ENCODE measurements at regions not wholly inside any gene's neighbourhood (a gene's known extent, or its start where the extent isn't known, plus 50 kb on each side); places are given as distances from the start of the nearest gene placed in this dataset.

GRCh38 chr19:31485472-31485871, 136.2 kb upstream of the TSHZ3 start:
- TF ChIP-seq CEBPB (IDR thresholded peaks at IDR 0.05) (no peak), TCF12 (IDR thresholded peaks at IDR 0.05; ENCODE audit: low read depth) (no peak), REST (IDR thresholded peaks at IDR 0.05; ENCODE audit: low read depth) (no peak), EP300 (IDR thresholded peaks at IDR 0.05; ENCODE audit: borderline replicate concordance) (no peak), ZBTB7A (IDR thresholded peaks at IDR 0.05; ENCODE audit: low read depth) (no peak), FOXM1 (IDR thresholded peaks at IDR 0.05; ENCODE audit: borderline replicate concordance, low read depth) (no peak), YY1 (IDR thresholded peaks at IDR 0.05; ENCODE audit: low read depth) (no peak), MAX (IDR thresholded peaks at IDR 0.05) (no peak), USF1 (IDR thresholded peaks at IDR 0.05) (no peak), RAD21 (IDR thresholded peaks at IDR 0.05; ENCODE audit: low read depth) (no peak)

All from Ishikawa (cell line).